Common myeloid progenitor, CD34-positive (primary cell): ENCODE measurements at regions not wholly inside any gene's neighbourhood (a gene's known extent, or its start where the extent isn't known, plus 50 kb on each side); places are given as distances from the start of the nearest gene placed in this dataset.

Experiments used
- CTCF ChIA-PET: fragments of 350-600 bp; sonication (Branson Sonifier 250); formaldehyde crosslinking; loops from one replicate; lab custom pipeline; 2021; ENCODE audit warnings: antibody characterized with exemption; lab: Charles Lee
- POLR2A ChIA-PET: fragments of 350-600 bp; sonication (Branson Sonifier 250); formaldehyde crosslinking; loops from one replicate; lab custom pipeline; 2021; ENCODE audit warnings: antibody characterized with exemption; lab: Charles Lee
- DNase-seq, 3 donors: peaks; one replicate each; pipeline versions ENCODE4 v3.0.0 to v3.0.0-alpha.2; 2013
- H3K27ac ChIP-seq, 2 experiments: 1 replicate in 1 of 2; 2 replicates in 1 of 2; pipeline ENCODE4 v1.7.0; 2013; ENCODE audit warnings: inconsistent platforms in 2 of 2, low read length in 2 of 2, mild to moderate bottlenecking in 2 of 2, low read depth in 1 of 2, moderate library complexity in 1 of 2; ENCODE audit not compliant: severe bottlenecking in 2 of 2, insufficient read depth in 1 of 2, poor library complexity in 1 of 2
- H3K27me3 ChIP-seq, 5 experiments: replicated peaks in 2 of 5; 1 replicate in 3 of 5; 2 replicates in 2 of 5; pipeline versions ENCODE4 v1.6.1 to v1.7.0; 2013; ENCODE audit warnings: low read length in 4 of 5, mild to moderate bottlenecking in 2 of 5, moderate library complexity in 2 of 5, inconsistent platforms in 1 of 5; ENCODE audit not compliant: insufficient read depth in 5 of 5, control insufficient read depth in 4 of 5
- H3K36me3 ChIP-seq, 4 experiments: 1 replicate in 2 of 4; 2 replicates in 2 of 4; pipeline versions ENCODE4 v1.6.1 to v1.7.0; 2013; ENCODE audit warnings: low read length in 3 of 4, control low read depth in 1 of 4, mild to moderate bottlenecking in 1 of 4; ENCODE audit not compliant: control insufficient read depth in 4 of 4, insufficient read depth in 4 of 4
- H3K4me1 ChIP-seq, 4 experiments: 1 replicate in 3 of 4; 2 replicates in 1 of 4; pipeline versions ENCODE4 v1.6.1 to v1.7.1; 2013; ENCODE audit warnings: low read length in 3 of 4, mild to moderate bottlenecking in 3 of 4, control low read depth in 1 of 4, inconsistent platforms in 1 of 4, moderate library complexity in 1 of 4; ENCODE audit not compliant: control insufficient read depth in 4 of 4, insufficient read depth in 4 of 4; ENCODE audit errors: control extremely low read depth in 1 of 4
- H3K4me3 ChIP-seq, 7 experiments: 1 replicate in 4 of 7; 2 replicates in 3 of 7; pipeline versions ENCODE4 v1.5.1 to v1.7.0; 2013; ENCODE audit warnings: mild to moderate bottlenecking in 7 of 7, low read length in 6 of 7, moderate library complexity in 6 of 7, inconsistent platforms in 2 of 7, low read depth in 2 of 7, control low read depth in 1 of 7; ENCODE audit not compliant: insufficient read depth in 4 of 7, control insufficient read depth in 1 of 7; ENCODE audit errors: extremely low read depth in 1 of 7
- H3K9me3 ChIP-seq, 5 experiments: 1 replicate in 4 of 5; 2 replicates in 1 of 5; pipeline versions ENCODE4 v1.6.1 to v1.7.1; 2013; ENCODE audit warnings: low read length in 4 of 5, mild to moderate bottlenecking in 2 of 5, inconsistent platforms in 1 of 5, low read depth in 1 of 5, moderate library complexity in 1 of 5; ENCODE audit not compliant: control insufficient read depth in 4 of 5, insufficient read depth in 2 of 5; ENCODE audit errors: control extremely low read depth in 1 of 5
- WGBS: methylation state at CpG from one replicate; pipeline ENCODE4 v1.1.5; 2013; ENCODE audit not compliant: insufficient coverage; 5-methylcytosine and 5-hydroxymethylcytosine counted together

- Histone ChIP-seq H3K4me1 (no peaks in the 10 kb centered on the region), H3K27me3 (no peaks in the 10 kb centered on the region), H3K9me3 (no peaks in the 10 kb centered on the region), H3K36me3 (no peaks in the 10 kb centered on the region), H3K4me3 (no peak overlapping the region), H3K27ac (no peak overlapping the region)
- POLR2A ChIA-PET = no interaction called here
- WGBS = no CpG with 5 or more reads among the region's 1 CpG
- DNase-seq = no peak
- CTCF ChIA-PET = no interaction called here
Measured at GRCh38 chr13:34308725-34309124, 490.8 kb downstream of the RFC3 start.

GRCh38 chr13:34310539-34310938, 492.6 kb downstream of the RFC3 start:
- POLR2A ChIA-PET = no interaction called here
- Histone ChIP-seq H3K27ac (no peak overlapping the region), H3K4me1 (no peaks in the 10 kb centered on the region), H3K9me3 (no peaks in the 10 kb centered on the region), H3K4me3 (no peak overlapping the region), H3K36me3 (no peaks in the 10 kb centered on the region), H3K27me3 (no peaks in the 10 kb centered on the region)
- DNase-seq = no peak
- WGBS = 90% methylated on average over 2 of the region's 3 CpGs
- CTCF ChIA-PET = no interaction called here

GRCh38 chr13:34311251-34311650, 493.3 kb downstream of the RFC3 start:
- Histone ChIP-seq H3K4me1 (no peaks in the 10 kb centered on the region), H3K27ac (no peak overlapping the region), H3K9me3 (no peaks in the 10 kb centered on the region), H3K27me3 (no peaks in the 10 kb centered on the region), H3K4me3 (no peak overlapping the region), H3K36me3 (no peaks in the 10 kb centered on the region)
- no peak for DNase-seq
- ChIA-PET POLR2A (no interaction called here), CTCF (no interaction called here)

GRCh38 chr13:34312578-34312977, 494.6 kb downstream of the RFC3 start:
- ChIA-PET CTCF (no interaction called here), POLR2A (no interaction called here)
- Histone ChIP-seq H3K4me3 (no peak overlapping the region), H3K27me3 (no peaks in the 10 kb centered on the region), H3K27ac (no peak overlapping the region), H3K9me3 (no peaks in the 10 kb centered on the region), H3K36me3 (no peaks in the 10 kb centered on the region), H3K4me1 (no peaks in the 10 kb centered on the region)
- no peak for DNase-seq
- no CpG with 5 or more reads among the region's 1 CpG for WGBS

GRCh38 chr13:34320084-34320483, 502.1 kb downstream of the RFC3 start:
- ChIA-PET POLR2A (no interaction called here), CTCF (no interaction called here)
- Histone ChIP-seq H3K4me3 (no peak overlapping the region), H3K27me3 (no peaks in the 10 kb centered on the region), H3K36me3 (no peaks in the 10 kb centered on the region), H3K27ac (no peak overlapping the region), H3K9me3 (peaks cover 0 to 3% (median 0%) of the 10 kb centered on the region in 5 experiments), H3K4me1 (no peaks in the 10 kb centered on the region)
- WGBS = no CpG with 5 or more reads among the region's 1 CpG
- no peak for DNase-seq

GRCh38 chr13:34322014-34322742, 504.2 kb downstream of the RFC3 start:
- Histone ChIP-seq H3K4me3 (no peak overlapping the region), H3K4me1 (no peaks in the 10 kb centered on the region), H3K27ac (no peak overlapping the region), H3K9me3 (peaks cover 0 to 3% (median 0%) of the 10 kb centered on the region in 5 experiments), H3K27me3 (no peaks in the 10 kb centered on the region), H3K36me3 (no peaks in the 10 kb centered on the region)
- POLR2A ChIA-PET = no interaction called here
- CTCF ChIA-PET = interaction anchor here (0.6 kb wide), 1 partner anchor 39 kb away, joined by 3 read pairs; no protein-coding TSS in a partner anchor
- 86% methylated on average over 7 of the region's 9 CpGs for WGBS
- DNase-seq = no peak

- CTCF ChIA-PET = no interaction called here
- H3K36me3 ChIP-seq = no peaks in the 10 kb centered on the region
- no peaks in the 10 kb centered on the region for H3K4me1 ChIP-seq
- no peak for DNase-seq
- H3K4me3 ChIP-seq = no peak overlapping the region
- no peaks in the 10 kb centered on the region for H3K27me3 ChIP-seq
- POLR2A ChIA-PET = no interaction called here
- WGBS = 96% methylated on average over 3 of the region's 3 CpGs
- H3K27ac ChIP-seq = no peak overlapping the region
- peaks cover 0 to 3% (median 0%) of the 10 kb centered on the region in 5 experiments for H3K9me3 ChIP-seq
Measured at GRCh38 chr13:34322743-34323074, 504.8 kb downstream of the RFC3 start.
